ENCODE measurements at regions not wholly inside any gene's neighbourhood (a gene's known extent, or its start where the extent isn't known, plus 50 kb on each side); places are given as distances from the start of the nearest gene placed in this dataset.

DNA sequence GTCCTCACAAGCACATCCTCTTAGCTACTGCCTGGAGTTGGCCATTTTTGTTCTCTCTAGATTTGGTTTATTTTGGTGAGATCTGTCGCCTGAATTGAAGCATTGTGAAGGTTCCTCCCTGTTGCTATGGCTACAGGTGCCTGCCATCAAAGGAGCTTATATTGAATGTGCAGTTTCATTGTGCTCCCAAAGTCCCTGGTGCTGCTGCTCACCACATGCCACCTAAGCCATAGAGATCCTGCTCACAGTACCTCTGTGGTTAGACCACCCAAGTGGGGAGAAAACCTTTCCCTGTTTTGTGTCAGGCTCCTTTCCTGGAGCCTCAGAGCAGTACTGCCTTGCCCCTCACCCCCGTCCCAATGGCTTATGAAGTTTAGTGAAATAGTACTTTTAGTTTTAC lies 383.4 kb downstream of the TMEM38B start:
- no peaks in the 10 kb centered on the region for H3K36me3 ChIP-seq (ENCODE audit: control insufficient read depth in 2 of 3, insufficient read depth in 3 of 3, low read length in 3 of 3)
- ATAC-seq = no peak
- H3K27me3 ChIP-seq (ENCODE audit: control insufficient read depth in 2 of 2, insufficient read depth in 2 of 2, low read length in 2 of 2) = no peaks in the 10 kb centered on the region
- no peaks in the 10 kb centered on the region for H3K36me3 Mint-ChIP-seq
- H3K9me3 ChIP-seq (ENCODE audit: control insufficient read depth in 2 of 3, low read length in 3 of 3) = no peaks in the 10 kb centered on the region
- no peak overlapping the region for H3K4me3 Mint-ChIP-seq
- H3K27me3 Mint-ChIP-seq = no peaks in the 10 kb centered on the region
- H3K27ac ChIP-seq (ENCODE audit: low read depth, low read length) = no peak overlapping the region
- intact Hi-C loops (cut with micrococcal nuclease) = no loop called here
- peaks cover 0 to 8% (median 0%) of the 10 kb centered on the region in 11 donors for H3K9me3 Mint-ChIP-seq
- POLR2A ChIA-PET = no interaction called here
- H3K4me1 ChIP-seq (ENCODE audit: control insufficient read depth in 2 of 2, insufficient read depth in 2 of 2, low read length in 2 of 2) = no peaks in the 10 kb centered on the region
- no peak overlapping the region for H3K4me3 ChIP-seq (ENCODE audit: low read length)
- no peak overlapping the region for H3K27ac Mint-ChIP-seq
- no peaks in the 10 kb centered on the region for H3K4me1 Mint-ChIP-seq
- DNase-seq = no peak
- CTCF ChIA-PET = no interaction called here

DNA sequence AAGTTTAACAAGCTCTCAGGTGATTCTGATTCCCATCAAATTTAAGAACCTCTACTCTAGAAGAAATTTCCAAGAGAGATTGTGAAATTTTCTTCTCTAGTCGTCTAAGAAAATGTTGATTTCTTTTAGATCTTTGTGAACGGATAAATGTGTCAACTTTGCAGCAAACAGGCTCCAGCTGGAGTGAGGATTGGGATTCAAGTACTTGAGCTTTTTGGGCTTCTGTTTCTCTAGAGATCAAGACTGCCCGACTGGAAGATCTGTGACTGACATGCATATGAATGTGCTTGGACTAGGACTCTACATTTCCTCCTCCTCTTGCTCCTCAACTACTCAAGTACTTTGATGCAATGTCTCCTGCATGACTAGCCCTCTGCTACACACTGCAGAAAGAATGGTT lies 388.3 kb downstream of the TMEM38B start:
- POLR2A ChIA-PET = no interaction called here
- H3K4me3 Mint-ChIP-seq = no peak overlapping the region

DNA sequence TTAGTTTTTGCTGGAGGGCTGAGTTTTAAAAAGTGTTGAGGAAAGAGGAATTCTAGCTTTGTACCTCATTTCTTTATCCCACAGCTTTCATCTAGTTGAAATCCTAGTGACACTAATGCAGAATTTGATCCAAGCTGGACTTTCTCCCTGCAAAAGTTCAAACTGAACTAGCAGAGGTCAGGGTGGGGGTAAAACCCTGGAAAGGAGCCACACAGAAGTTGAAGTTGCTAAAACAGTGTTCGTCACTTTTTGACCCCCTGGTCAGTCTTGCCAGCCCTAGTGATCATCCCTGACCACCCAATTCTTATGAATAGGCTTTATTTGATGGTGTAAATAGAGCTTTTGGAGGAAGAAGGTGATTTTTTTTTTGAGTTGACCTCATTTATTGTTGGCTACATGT lies 390.4 kb downstream of the TMEM38B start:
- Histone ChIP-seq H3K9me3 (ENCODE audit: control insufficient read depth in 2 of 3, low read length in 3 of 3) (no peaks in the 10 kb centered on the region), H3K36me3 (ENCODE audit: control insufficient read depth in 2 of 3, insufficient read depth in 3 of 3, low read length in 3 of 3) (no peaks in the 10 kb centered on the region), H3K27me3 (ENCODE audit: control insufficient read depth in 2 of 2, insufficient read depth in 2 of 2, low read length in 2 of 2) (no peaks in the 10 kb centered on the region), H3K4me1 (ENCODE audit: control insufficient read depth in 2 of 2, insufficient read depth in 2 of 2, low read length in 2 of 2) (no peaks in the 10 kb centered on the region), H3K27ac (ENCODE audit: low read depth, low read length) (no peak overlapping the region), H3K4me3 (ENCODE audit: low read length) (no peak overlapping the region)
- DNase-seq (no peak), ATAC-seq (no peak)
- no peaks in the 10 kb centered on the region for H3K36me3 Mint-ChIP-seq
- peaks cover 0 to 18% (median 5%) of the 10 kb centered on the region in 11 donors for H3K9me3 Mint-ChIP-seq
- no peak overlapping the region for H3K4me3 Mint-ChIP-seq
- POLR2A ChIA-PET = no interaction called here
- no peak overlapping the region for H3K27ac Mint-ChIP-seq
- H3K4me1 Mint-ChIP-seq = no peaks in the 10 kb centered on the region
- intact Hi-C loops (cut with micrococcal nuclease) = no loop called here
- CTCF ChIA-PET = no interaction called here
- H3K27me3 Mint-ChIP-seq = no peaks in the 10 kb centered on the region

More for the DNA sequence above, 388.3 kb downstream of the TMEM38B start:
- H3K27me3 ChIP-seq (ENCODE audit: control insufficient read depth in 2 of 2, insufficient read depth in 2 of 2, low read length in 2 of 2) = no peaks in the 10 kb centered on the region
- no peaks in the 10 kb centered on the region for H3K36me3 Mint-ChIP-seq
- H3K27ac Mint-ChIP-seq = no peak overlapping the region
- no peak overlapping the region for H3K4me3 ChIP-seq (ENCODE audit: low read length)
- DNase-seq (no peak), ATAC-seq (no peak)
- intact Hi-C loops (cut with micrococcal nuclease) = no loop called here
- H3K4me1 ChIP-seq (ENCODE audit: control insufficient read depth in 2 of 2, insufficient read depth in 2 of 2, low read length in 2 of 2) = no peaks in the 10 kb centered on the region
- no peaks in the 10 kb centered on the region for H3K9me3 ChIP-seq (ENCODE audit: control insufficient read depth in 2 of 3, low read length in 3 of 3)
- peaks cover 0 to 15% (median 2%) of the 10 kb centered on the region in 11 donors for H3K9me3 Mint-ChIP-seq
- no peaks in the 10 kb centered on the region for H3K4me1 Mint-ChIP-seq
- no peaks in the 10 kb centered on the region for H3K36me3 ChIP-seq (ENCODE audit: control insufficient read depth in 2 of 3, insufficient read depth in 3 of 3, low read length in 3 of 3)
- H3K27ac ChIP-seq (ENCODE audit: low read depth, low read length) = no peak overlapping the region
- CTCF ChIA-PET = no interaction called here
- no peaks in the 10 kb centered on the region for H3K27me3 Mint-ChIP-seq

DNA sequence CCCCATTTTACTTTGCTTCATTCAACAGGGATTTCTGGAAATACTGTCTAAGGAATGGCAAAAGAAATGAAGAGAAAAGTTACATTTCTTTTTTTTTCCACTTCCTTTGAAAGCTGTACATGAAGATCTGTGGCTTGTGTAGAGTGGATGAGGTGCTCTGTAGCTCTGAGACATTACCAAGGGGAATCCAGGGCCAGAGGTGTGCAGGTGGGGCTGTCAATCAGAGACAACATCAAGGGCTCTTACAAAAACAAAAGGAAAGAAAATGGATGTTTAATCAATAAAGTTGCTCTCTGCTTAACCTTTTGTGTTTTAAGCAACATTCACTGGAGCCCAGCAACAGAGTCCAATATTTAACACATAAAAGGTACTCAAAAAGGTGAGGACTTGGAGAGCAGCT lies 391.1 kb downstream of the TMEM38B start:
- Histone ChIP-seq H3K27ac (ENCODE audit: low read depth, low read length) (no peak overlapping the region), H3K4me3 (ENCODE audit: low read length) (no peak overlapping the region), H3K4me1 (ENCODE audit: control insufficient read depth in 2 of 2, insufficient read depth in 2 of 2, low read length in 2 of 2) (no peaks in the 10 kb centered on the region), H3K9me3 (ENCODE audit: control insufficient read depth in 2 of 3, low read length in 3 of 3) (no peaks in the 10 kb centered on the region), H3K36me3 (ENCODE audit: control insufficient read depth in 2 of 3, insufficient read depth in 3 of 3, low read length in 3 of 3) (no peaks in the 10 kb centered on the region), H3K27me3 (ENCODE audit: control insufficient read depth in 2 of 2, insufficient read depth in 2 of 2, low read length in 2 of 2) (no peaks in the 10 kb centered on the region)
- Mint-ChIP-seq H3K4me3 (no peak overlapping the region), H3K27ac (no peak overlapping the region), H3K9me3 (peaks cover 0 to 18% (median 5%) of the 10 kb centered on the region in 11 donors), H3K36me3 (no peaks in the 10 kb centered on the region), H3K27me3 (no peaks in the 10 kb centered on the region), H3K4me1 (no peaks in the 10 kb centered on the region)
- CTCF ChIA-PET = no interaction called here
- intact Hi-C loops (cut with micrococcal nuclease) = no loop called here
- POLR2A ChIA-PET = no interaction called here
- DNase-seq = no peak
- ATAC-seq = no peak

DNA sequence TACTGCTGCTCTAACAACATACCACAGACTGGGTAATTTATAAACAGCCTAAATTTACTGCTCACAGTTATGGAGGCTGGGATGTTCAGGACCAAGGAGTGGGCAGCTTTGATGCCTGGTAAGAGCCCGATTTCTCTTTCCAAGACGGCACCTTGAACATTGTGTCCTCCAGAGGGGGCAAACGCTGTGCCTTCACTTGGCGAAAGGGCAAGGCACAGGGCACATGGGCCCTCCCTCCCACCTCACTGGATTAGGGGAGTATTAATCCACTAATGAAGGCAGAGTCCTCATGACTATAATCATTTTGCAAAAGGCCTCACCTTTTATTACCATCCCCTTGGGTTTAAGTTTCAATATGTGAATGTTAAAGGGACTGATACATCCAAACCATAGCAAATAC lies 397.7 kb downstream of the TMEM38B start:
- Mint-ChIP-seq H3K9me3 (peaks cover 0 to 15% (median 9%) of the 10 kb centered on the region in 11 donors), H3K27ac (no peak overlapping the region), H3K27me3 (no peaks in the 10 kb centered on the region), H3K4me1 (no peaks in the 10 kb centered on the region), H3K36me3 (peaks cover 0 to 5% (median 0%) of the 10 kb centered on the region in 5 donors), H3K4me3 (no peak overlapping the region)
- Histone ChIP-seq H3K27me3 (ENCODE audit: control insufficient read depth in 2 of 2, insufficient read depth in 2 of 2, low read length in 2 of 2) (no peaks in the 10 kb centered on the region), H3K4me3 (ENCODE audit: low read length) (no peak overlapping the region), H3K27ac (ENCODE audit: low read depth, low read length) (no peak overlapping the region), H3K9me3 (ENCODE audit: control insufficient read depth in 2 of 3, low read length in 3 of 3) (no peaks in the 10 kb centered on the region), H3K36me3 (ENCODE audit: control insufficient read depth in 2 of 3, insufficient read depth in 3 of 3, low read length in 3 of 3) (no peaks in the 10 kb centered on the region), H3K4me1 (ENCODE audit: control insufficient read depth in 2 of 2, insufficient read depth in 2 of 2, low read length in 2 of 2) (no peaks in the 10 kb centered on the region)
- ChIA-PET CTCF (no interaction called here), POLR2A (no interaction called here)
- DNase-seq (no peak), ATAC-seq (no peak)
- intact Hi-C loops (cut with micrococcal nuclease) = no loop called here

DNA sequence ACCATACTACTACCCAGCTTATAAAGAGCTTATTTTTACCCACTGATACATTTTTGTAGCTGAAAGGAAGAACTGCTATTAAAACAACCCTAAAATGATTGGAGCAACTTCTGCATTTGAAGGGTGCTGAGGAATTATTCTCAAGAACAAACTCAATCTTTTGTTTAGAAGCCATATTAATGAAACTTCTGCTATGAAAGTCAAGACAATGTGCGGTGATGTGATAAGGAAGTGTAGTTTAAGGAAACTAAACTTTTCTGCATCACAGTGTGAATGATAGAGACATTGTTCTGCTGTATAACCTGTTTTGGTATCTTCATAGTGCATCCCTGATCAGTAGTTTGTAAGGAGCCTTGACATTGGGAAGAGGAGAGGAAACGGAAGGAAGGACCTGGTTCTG lies 408.5 kb downstream of the TMEM38B start:
- peaks cover 0 to 3% (median 0%) of the 10 kb centered on the region in 5 donors for H3K36me3 Mint-ChIP-seq
- H3K4me3 ChIP-seq (ENCODE audit: low read length) = no peak overlapping the region
- POLR2A ChIA-PET = no interaction called here
- no peaks in the 10 kb centered on the region for H3K27me3 Mint-ChIP-seq
- H3K27ac Mint-ChIP-seq = no peak overlapping the region
- H3K27ac ChIP-seq (ENCODE audit: low read depth, low read length) = no peak overlapping the region
- no peaks in the 10 kb centered on the region for H3K36me3 ChIP-seq (ENCODE audit: control insufficient read depth in 2 of 3, insufficient read depth in 3 of 3, low read length in 3 of 3)
- peaks cover 0 to 6% (median 3%) of the 10 kb centered on the region in 11 donors for H3K9me3 Mint-ChIP-seq
- intact Hi-C loops (cut with micrococcal nuclease) = no loop called here
- no peaks in the 10 kb centered on the region for H3K27me3 ChIP-seq (ENCODE audit: control insufficient read depth in 2 of 2, insufficient read depth in 2 of 2, low read length in 2 of 2)
- ATAC-seq (no peak), DNase-seq (no peak)
- CTCF ChIA-PET = no interaction called here
- no peaks in the 10 kb centered on the region for H3K4me1 ChIP-seq (ENCODE audit: control insufficient read depth in 2 of 2, insufficient read depth in 2 of 2, low read length in 2 of 2)
- H3K4me1 Mint-ChIP-seq = no peaks in the 10 kb centered on the region
- H3K9me3 ChIP-seq (ENCODE audit: control insufficient read depth in 2 of 3, low read length in 3 of 3) = no peaks in the 10 kb centered on the region
- no peak overlapping the region for H3K4me3 Mint-ChIP-seq

DNA sequence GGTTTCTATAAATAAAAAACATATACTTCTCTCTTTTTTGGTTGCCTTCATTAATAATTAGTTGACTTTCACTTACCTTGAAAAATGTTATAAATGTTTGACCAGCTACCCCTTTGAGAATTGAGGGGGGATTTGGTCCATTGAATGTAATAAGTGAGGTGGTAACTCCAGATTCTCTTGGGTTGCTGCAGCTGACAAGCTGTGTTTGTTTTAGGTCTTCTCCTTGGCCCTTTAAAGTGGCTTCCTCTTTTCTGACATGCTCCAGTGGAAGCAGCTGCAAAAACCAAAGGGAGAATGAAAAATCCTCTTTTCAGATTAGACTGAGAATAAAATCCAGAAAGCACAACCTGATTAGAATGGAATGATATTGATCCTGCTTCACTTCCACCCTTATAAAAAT lies 410.5 kb downstream of the TMEM38B start:
- Mint-ChIP-seq H3K4me1 (no peaks in the 10 kb centered on the region), H3K36me3 (peaks cover 0 to 3% (median 0%) of the 10 kb centered on the region in 5 donors), H3K4me3 (no peak overlapping the region), H3K27me3 (peaks cover 0 to 2% (median 0%) of the 10 kb centered on the region in 5 donors), H3K27ac (no peak overlapping the region), H3K9me3 (peaks cover 0 to 7% (median 3%) of the 10 kb centered on the region in 11 donors)
- H3K4me3 ChIP-seq (ENCODE audit: low read length) = no peak overlapping the region
- H3K27me3 ChIP-seq (ENCODE audit: control insufficient read depth in 2 of 2, insufficient read depth in 2 of 2, low read length in 2 of 2) = no peaks in the 10 kb centered on the region
- no peaks in the 10 kb centered on the region for H3K36me3 ChIP-seq (ENCODE audit: control insufficient read depth in 2 of 3, insufficient read depth in 3 of 3, low read length in 3 of 3)
- H3K27ac ChIP-seq (ENCODE audit: low read depth, low read length) = no peak overlapping the region
- ChIA-PET POLR2A (no interaction called here), CTCF (no interaction called here)
- H3K4me1 ChIP-seq (ENCODE audit: control insufficient read depth in 2 of 2, insufficient read depth in 2 of 2, low read length in 2 of 2) = no peaks in the 10 kb centered on the region
- DNase-seq = no peak
- ATAC-seq = no peak
- intact Hi-C loops (cut with micrococcal nuclease) = no loop called here
- H3K9me3 ChIP-seq (ENCODE audit: control insufficient read depth in 2 of 3, low read length in 3 of 3) = no peaks in the 10 kb centered on the region

Measured in naive thymus-derived CD4-positive, alpha-beta T cell (primary cell).